ENCODE measurements at regions not wholly inside any gene's neighbourhood (a gene's known extent, or its start where the extent isn't known, plus 50 kb on each side); places are given as distances from the start of the nearest gene placed in this dataset.

DNA sequence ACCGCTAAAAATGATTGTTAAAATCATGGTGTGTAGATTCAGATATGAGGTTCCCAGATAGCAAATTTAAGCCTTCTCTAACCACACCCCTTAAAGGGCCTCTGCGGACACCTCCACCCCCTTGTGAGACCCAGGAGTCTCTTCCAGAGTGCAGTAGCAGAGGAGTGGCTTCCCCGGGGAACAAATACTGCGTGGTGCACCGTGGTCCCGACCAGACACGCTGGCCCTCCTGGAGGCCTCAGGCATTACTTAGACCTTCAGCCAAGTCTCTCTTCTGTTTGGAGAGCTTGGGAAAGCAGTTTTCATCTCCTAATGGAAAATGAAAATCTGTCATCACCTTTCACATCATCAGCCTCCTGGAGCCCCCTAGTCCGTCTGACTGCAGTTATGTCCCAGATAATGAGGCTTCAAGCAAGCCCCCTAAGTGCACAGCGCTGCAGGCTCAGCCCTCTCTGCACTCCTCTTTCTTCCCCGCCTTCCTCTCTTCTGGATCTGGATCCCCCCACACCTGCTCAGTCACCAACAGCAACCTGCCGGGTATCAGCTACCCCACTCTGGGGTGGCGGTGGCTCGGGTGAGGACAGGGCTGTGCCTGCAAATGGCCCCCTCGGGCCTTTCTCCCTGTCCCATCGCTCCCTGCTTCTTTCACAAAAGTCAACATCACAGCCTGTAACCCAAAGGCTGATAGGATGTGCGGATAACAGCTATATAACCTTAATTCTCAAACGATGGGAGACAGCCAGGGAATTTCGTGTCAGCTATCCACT, 58.8 kb upstream of the TAGAP start:
- TF ChIP-seq, protein P1, sequence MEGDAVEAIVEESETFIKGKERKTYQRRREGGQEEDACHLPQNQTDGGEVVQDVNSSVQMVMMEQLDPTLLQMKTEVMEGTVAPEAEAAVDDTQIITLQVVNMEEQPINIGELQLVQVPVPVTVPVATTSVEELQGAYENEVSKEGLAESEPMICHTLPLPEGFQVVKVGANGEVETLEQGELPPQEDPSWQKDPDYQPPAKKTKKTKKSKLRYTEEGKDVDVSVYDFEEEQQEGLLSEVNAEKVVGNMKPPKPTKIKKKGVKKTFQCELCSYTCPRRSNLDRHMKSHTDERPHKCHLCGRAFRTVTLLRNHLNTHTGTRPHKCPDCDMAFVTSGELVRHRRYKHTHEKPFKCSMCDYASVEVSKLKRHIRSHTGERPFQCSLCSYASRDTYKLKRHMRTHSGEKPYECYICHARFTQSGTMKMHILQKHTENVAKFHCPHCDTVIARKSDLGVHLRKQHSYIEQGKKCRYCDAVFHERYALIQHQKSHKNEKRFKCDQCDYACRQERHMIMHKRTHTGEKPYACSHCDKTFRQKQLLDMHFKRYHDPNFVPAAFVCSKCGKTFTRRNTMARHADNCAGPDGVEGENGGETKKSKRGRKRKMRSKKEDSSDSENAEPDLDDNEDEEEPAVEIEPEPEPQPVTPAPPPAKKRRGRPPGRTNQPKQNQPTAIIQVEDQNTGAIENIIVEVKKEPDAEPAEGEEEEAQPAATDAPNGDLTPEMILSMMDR (conservative IDR thresholded peaks at IDR 0.05; ENCODE audit: low read length), result no peak
- no peak for TF ChIP-seq EZH2phosphoT487 (IDR thresholded peaks at IDR 0.05; ENCODE audit: borderline replicate concordance, low read depth, low read length)
